ENCODE measurements at regions not wholly inside any gene's neighbourhood (a gene's known extent, or its start where the extent isn't known, plus 50 kb on each side); places are given as distances from the start of the nearest gene placed in this dataset.
"Not testable (repeated sequence)": the region's sequence is repeated elsewhere in the genome, so short reads cannot be mapped to it uniquely, and the experiment has no call there.

DNA sequence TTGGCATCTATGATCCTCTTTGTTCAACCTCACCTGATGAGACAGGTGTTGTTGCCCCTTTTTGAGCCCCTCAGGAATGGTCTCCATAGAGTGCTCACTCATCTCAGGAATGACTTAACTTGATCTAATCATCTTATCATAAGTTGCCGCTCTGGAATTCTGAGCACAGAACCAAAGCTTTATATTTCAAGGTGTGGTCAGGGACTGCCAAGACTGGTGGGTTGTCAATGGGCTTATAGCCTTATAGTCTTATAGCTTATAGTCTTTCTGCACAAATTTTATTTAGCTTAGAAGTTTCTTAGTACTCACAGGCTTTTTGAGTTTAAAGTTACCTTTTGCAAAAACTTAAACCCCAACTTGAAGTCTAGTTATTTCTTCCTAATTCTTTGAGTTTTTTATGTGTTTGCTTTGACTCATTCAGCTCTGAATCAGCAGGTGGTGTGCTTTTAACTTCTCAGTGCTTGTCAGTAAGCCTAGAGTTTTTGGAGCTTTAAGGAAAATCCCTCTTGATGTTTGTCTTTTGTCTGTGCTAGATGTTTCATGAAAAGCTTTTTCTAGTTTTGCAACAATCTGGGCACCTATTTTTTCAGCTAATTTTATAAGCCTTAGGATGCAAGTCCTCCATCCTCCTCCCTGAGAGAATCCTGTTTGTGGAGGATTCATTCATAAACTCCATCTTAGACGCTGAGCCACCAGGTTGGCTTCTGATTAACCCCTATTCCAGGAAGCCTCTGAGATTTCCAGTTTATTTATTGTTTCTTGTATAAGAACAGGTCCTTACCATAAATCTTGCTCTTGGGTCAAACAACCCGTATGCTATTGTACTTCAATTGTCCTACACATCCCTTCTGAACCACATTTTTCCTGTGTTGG is 72.3 kb upstream of the SSTR4 start:
- Histone ChIP-seq H3K27ac (no peak overlapping the region), H3K9me3 (no peaks in the 10 kb centered on the region), H3K4me3 (no peak overlapping the region), H3K27me3 (ENCODE audit: insufficient read depth in 3 of 3, low read length in 2 of 3) (no peaks in the 10 kb centered on the region), H3K4me1 (no peaks in the 10 kb centered on the region), H3K36me3 (ENCODE audit: insufficient read depth in 1 of 2, low read depth in 1 of 2) (no peaks in the 10 kb centered on the region)
- WGBS, 3 donors = 72 to 79% (median 74%) methylated on average over 3 of the region's 3 CpGs
- no peak for ATAC-seq
- no peak for DNase-seq
- TF ChIP-seq, protein P1, sequence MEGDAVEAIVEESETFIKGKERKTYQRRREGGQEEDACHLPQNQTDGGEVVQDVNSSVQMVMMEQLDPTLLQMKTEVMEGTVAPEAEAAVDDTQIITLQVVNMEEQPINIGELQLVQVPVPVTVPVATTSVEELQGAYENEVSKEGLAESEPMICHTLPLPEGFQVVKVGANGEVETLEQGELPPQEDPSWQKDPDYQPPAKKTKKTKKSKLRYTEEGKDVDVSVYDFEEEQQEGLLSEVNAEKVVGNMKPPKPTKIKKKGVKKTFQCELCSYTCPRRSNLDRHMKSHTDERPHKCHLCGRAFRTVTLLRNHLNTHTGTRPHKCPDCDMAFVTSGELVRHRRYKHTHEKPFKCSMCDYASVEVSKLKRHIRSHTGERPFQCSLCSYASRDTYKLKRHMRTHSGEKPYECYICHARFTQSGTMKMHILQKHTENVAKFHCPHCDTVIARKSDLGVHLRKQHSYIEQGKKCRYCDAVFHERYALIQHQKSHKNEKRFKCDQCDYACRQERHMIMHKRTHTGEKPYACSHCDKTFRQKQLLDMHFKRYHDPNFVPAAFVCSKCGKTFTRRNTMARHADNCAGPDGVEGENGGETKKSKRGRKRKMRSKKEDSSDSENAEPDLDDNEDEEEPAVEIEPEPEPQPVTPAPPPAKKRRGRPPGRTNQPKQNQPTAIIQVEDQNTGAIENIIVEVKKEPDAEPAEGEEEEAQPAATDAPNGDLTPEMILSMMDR (IDR thresholded peaks at IDR 0.05) = no peak
- intact Hi-C loops (cut with DNase I) = no loop called here

DNA sequence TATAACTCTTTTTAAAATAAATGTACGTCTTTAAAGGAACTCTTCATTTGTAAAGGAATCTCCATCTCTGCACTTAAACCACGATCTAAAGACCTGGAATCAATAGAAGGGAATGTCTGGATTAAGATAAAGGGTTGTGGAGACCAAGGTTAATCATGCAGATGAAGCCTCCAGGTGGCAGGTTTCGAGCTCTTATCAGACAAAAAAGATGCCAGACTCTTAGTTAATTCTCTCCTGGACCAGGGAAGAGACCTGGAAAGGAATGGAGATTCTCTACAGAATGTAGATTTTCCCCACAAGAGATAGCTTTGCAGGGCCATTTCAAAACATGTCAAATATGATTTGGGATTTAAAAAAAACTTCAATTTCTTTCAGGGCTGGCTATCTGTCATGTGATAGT is 71.5 kb upstream of the SSTR4 start:
- DNase-seq (no peak), ATAC-seq (no peak)
- H3K27ac ChIP-seq = no peak overlapping the region
- intact Hi-C loops (cut with DNase I) = no loop called here
- no peaks in the 10 kb centered on the region for H3K9me3 ChIP-seq
- H3K27me3 ChIP-seq (ENCODE audit: insufficient read depth in 3 of 3, low read length in 2 of 3) = no peaks in the 10 kb centered on the region
- 89 to 90% (median 90%) methylated on average over 3 of the region's 3 CpGs for WGBS, 3 donors
- H3K4me3 ChIP-seq = no peak overlapping the region
- no peaks in the 10 kb centered on the region for H3K36me3 ChIP-seq (ENCODE audit: insufficient read depth in 1 of 2, low read depth in 1 of 2)
- no peaks in the 10 kb centered on the region for H3K4me1 ChIP-seq
- TF ChIP-seq, protein P1 (IDR thresholded peaks at IDR 0.05) = no peak

DNA sequence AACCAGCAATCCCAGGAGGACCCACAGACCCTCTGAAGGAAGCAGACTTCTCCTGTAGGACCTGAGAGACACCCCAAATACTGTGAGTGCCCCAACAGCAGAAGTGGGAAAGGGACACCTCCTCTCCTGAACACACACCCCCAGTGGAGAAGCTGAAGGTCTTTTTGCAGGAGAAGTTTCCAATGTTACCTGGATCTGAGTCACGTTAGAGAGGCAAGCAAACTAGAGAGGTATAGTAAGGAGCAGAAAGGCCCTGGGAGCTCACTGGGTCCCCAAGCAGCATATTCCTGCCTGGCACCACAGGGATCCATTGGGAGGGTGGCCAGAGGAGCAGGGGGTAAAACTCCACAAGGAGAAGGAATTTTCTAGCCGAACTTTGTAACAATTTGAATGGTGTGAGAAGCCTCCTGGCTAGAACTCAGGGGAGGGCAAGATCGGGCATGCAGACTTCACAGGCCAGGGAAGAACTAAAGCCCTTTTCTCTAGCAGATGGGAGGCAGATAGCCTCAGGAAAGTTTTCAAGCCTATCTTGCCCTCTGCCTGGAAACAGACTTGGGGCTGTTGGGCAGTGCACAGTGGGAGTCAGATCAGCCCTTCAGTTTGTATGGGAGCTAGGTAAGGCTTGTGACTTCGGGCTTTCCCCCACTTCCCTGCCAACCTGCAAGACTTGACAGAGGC is 68.2 kb upstream of the SSTR4 start:
- WGBS, 3 donors = 80 to 88% (median 81%) methylated on average over 4 of the region's 4 CpGs
- TF ChIP-seq, protein P1 (IDR thresholded peaks at IDR 0.05) = no peak

DNA sequence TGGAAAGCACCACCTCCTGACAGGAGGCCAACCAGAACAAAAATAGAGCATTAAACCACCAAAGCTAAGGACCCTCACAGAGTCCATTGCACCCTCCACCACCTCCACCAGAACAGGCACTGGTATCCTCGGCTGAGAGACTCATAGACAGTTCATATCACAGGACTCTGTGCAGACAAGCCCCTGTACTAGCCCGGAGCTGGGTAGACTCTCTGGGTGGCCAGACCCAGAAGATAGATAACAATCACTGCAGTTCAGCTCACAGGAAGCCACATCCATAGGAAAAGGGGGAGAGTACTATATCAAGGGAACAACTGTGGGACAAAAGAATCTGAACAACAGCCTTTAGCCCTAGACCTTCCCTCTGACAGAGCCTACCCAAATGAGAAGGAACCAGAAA is 67.4 kb upstream of the SSTR4 start:
- H3K9me3 ChIP-seq; H3K27ac ChIP-seq; intact Hi-C loops (cut with DNase I); H3K4me1 ChIP-seq; H3K36me3 ChIP-seq (ENCODE audit: insufficient read depth in 1 of 2, low read depth in 1 of 2); ATAC-seq; DNase-seq; H3K27me3 ChIP-seq (ENCODE audit: insufficient read depth in 3 of 3, low read length in 2 of 3); H3K4me3 ChIP-seq: not testable (repeated sequence)
- WGBS, 3 donors = 83 to 88% (median 83%) methylated on average over 2 of the region's 2 CpGs

More for the DNA sequence above, 68.2 kb upstream of the SSTR4 start:
- H3K4me3 ChIP-seq = no peak overlapping the region
- no peaks in the 10 kb centered on the region for H3K27me3 ChIP-seq (ENCODE audit: insufficient read depth in 3 of 3, low read length in 2 of 3)
- DNase-seq (no peak), ATAC-seq (no peak)
- intact Hi-C loops (cut with DNase I) = no loop called here
- H3K9me3 ChIP-seq = no peaks in the 10 kb centered on the region
- no peaks in the 10 kb centered on the region for H3K4me1 ChIP-seq
- no peaks in the 10 kb centered on the region for H3K36me3 ChIP-seq (ENCODE audit: insufficient read depth in 1 of 2, low read depth in 1 of 2)
- H3K27ac ChIP-seq = no peak overlapping the region

DNA sequence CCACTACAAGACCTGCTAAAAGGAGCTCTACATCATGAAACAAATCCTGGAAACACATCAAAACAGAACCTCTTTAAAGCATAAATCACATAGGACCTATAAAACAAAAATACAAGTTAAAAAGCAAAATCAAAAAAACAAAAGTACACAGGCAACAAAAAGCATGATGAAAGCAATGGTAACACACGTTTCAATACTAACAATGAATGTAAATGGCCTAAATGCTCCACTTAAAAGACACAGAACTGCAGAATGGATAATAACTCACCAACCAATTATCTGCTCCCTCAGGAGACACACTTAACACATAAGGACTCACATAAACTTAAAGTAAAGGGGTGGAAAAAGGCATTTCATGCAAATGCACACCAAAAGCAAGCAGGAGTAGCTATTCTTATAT is 66.1 kb upstream of the SSTR4 start:
- ATAC-seq; H3K36me3 ChIP-seq (ENCODE audit: insufficient read depth in 1 of 2, low read depth in 1 of 2); H3K27ac ChIP-seq; H3K27me3 ChIP-seq (ENCODE audit: insufficient read depth in 3 of 3, low read length in 2 of 3); intact Hi-C loops (cut with DNase I); DNase-seq; H3K4me1 ChIP-seq; H3K4me3 ChIP-seq; H3K9me3 ChIP-seq: not testable (repeated sequence)
- WGBS, 3 donors = 93 to 97% (median 93%) methylated on average over 1 of the region's 1 CpG

DNA sequence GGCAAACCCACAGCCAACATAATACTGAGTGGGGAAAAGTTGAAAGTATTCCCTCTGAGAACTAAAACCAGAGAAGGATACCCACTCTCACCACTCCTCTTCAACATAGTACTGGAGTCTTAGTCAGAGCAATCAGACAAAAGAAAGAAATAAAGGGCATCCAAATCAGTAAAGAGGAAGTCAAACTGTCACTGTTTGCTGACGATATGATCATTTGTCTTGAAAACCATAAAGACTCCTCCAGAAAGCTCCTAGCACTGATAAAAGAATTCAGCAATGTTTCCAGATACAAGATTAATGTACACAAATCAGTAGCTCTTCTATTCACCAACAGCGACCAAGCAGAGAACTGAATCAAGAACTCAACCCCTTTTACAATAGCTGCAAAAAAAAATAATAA is 64.0 kb upstream of the SSTR4 start:
- ATAC-seq; H3K4me3 ChIP-seq; H3K27me3 ChIP-seq (ENCODE audit: insufficient read depth in 3 of 3, low read length in 2 of 3); H3K9me3 ChIP-seq; H3K4me1 ChIP-seq; intact Hi-C loops (cut with DNase I); H3K36me3 ChIP-seq (ENCODE audit: insufficient read depth in 1 of 2, low read depth in 1 of 2); H3K27ac ChIP-seq; DNase-seq: not testable (repeated sequence)
- WGBS, 3 donors = 82 to 95% (median 82%) methylated on average over 2 of the region's 2 CpGs

Data from psoas muscle (tissue), 7 donors.